SK-N-SH (cell line): ENCODE measurements at regions not wholly inside any gene's neighbourhood (a gene's known extent, or its start where the extent isn't known, plus 50 kb on each side); places are given as distances from the start of the nearest gene placed in this dataset.

Experiments
- CTCF ChIA-PET: fragments of 300-600, 350-600 bp; formaldehyde crosslinking; extraction: SDS; loops from one replicate; lab custom pipeline; 2021; lab: Yijun Ruan, JAX
- POLR2A ChIA-PET: fragments of 350-600 bp; sonication (Branson Sonifier 250); formaldehyde crosslinking; extraction: SDS; loops from one replicate; lab custom pipeline; 2020; ENCODE audit warnings: antibody characterized with exemption, inconsistent platforms; lab: Yijun Ruan, JAX
- DNase-seq: peaks from one replicate; pipeline ENCODE4 v3.0.0; 2012
- H2AFZ ChIP-seq: fragments of 200-600 bp; sonication (generic); 2 replicates; pipeline ENCODE4 v1.8.1; 2016; ENCODE audit warnings: antibody characterized with exemption, mild to moderate bottlenecking, low read depth
- H3F3A ChIP-seq: fragments of 200-600 bp; sonication (generic); replicated peaks from 2 replicates; pipeline ENCODE3; 2016; ENCODE audit warnings: antibody characterized with exemption, mild to moderate bottlenecking; ENCODE audit not compliant: insufficient read depth
- H3K27ac ChIP-seq, 2 experiments: fragments of 200-500 bp in 1 of 2; fragments of 200-600 bp in 1 of 2; sonication (Bioruptor generic) in 1 of 2; sonication (generic), shearing (Covaris generic) in 1 of 2; 2 replicates each; pipeline versions ENCODE4 v1.5.1 to v1.6.1; 2014 to 2016; ENCODE audit warnings: low read depth in 2 of 2, inconsistent platforms in 1 of 2, low read length in 1 of 2, mild to moderate bottlenecking in 1 of 2, mixed read lengths in 1 of 2
- H3K27me3 ChIP-seq: fragments of 200-600 bp; sonication (generic), shearing (Covaris generic); 2 replicates; pipeline ENCODE4 v1.6.1; 2016; ENCODE audit warnings: mixed run types; ENCODE audit not compliant: insufficient read depth
- H3K36me3 ChIP-seq, 2 experiments: fragments of 200-500 bp in 1 of 2; fragments of 200-600 bp in 1 of 2; sonication (Bioruptor generic) in 1 of 2; sonication (generic) in 1 of 2; replicated peaks in 1 of 2; 2 replicates each; pipeline versions ENCODE3 to v1.5.1; 2014 to 2016; ENCODE audit warnings: low read length in 1 of 2, mild to moderate bottlenecking in 1 of 2; ENCODE audit not compliant: insufficient read depth in 2 of 2, control insufficient read depth in 1 of 2
- H3K4me1 ChIP-seq, 2 experiments: fragments of 200-500 bp in 1 of 2; fragments of 200-600 bp in 1 of 2; sonication (Bioruptor generic) in 1 of 2; sonication (generic), shearing (Covaris generic) in 1 of 2; 2 replicates each; pipeline versions ENCODE4 v1.5.1 to v1.6.1; 2014 to 2016; ENCODE audit warnings: low read depth in 1 of 2, low read length in 1 of 2, mixed run types in 1 of 2; ENCODE audit not compliant: insufficient read depth in 2 of 2, control insufficient read depth in 1 of 2
- H3K4me2 ChIP-seq: fragments of 200-600 bp; sonication (generic), shearing (Covaris generic); 2 replicates; pipeline ENCODE4 v1.6.1; 2017; ENCODE audit warnings: mixed run types
- H3K4me3 ChIP-seq, 2 experiments: fragments of 200-500 bp in 1 of 2; fragments of 200-600 bp in 1 of 2; sonication (Bioruptor generic) in 1 of 2; sonication (generic), shearing (Covaris generic) in 1 of 2; 2 replicates each; pipeline versions ENCODE4 v1.5.1 to v1.8.1; 2014 to 2016; ENCODE audit warnings: low read depth in 2 of 2, inconsistent platforms in 1 of 2, low read length in 1 of 2, mild to moderate bottlenecking in 1 of 2, mixed read lengths in 1 of 2, moderate library complexity in 1 of 2
- H3K79me2 ChIP-seq: fragments of 200-600 bp; sonication (generic); 2 replicates; pipeline ENCODE4 v1.8.1; 2017; ENCODE audit warnings: mild to moderate bottlenecking; ENCODE audit not compliant: insufficient read depth
- H3K9ac ChIP-seq: fragments of 200-600 bp; sonication (generic); 2 replicates; pipeline ENCODE4 v1.6.1; 2017; ENCODE audit warnings: mixed run types
- H3K9me2 ChIP-seq: fragments of 200-600 bp; sonication (generic); 2 replicates; pipeline ENCODE4 v1.6.1; 2017; ENCODE audit warnings: mixed run types
- H3K9me3 ChIP-seq: fragments of 200-600 bp; sonication (generic); 2 replicates; pipeline ENCODE4 v1.6.1; 2017; ENCODE audit warnings: mixed run types, mild to moderate bottlenecking, moderate library complexity
- H4K20me1 ChIP-seq: fragments of 200-600 bp; sonication (generic); 2 replicates; pipeline ENCODE4 v1.6.1; 2017; ENCODE audit warnings: mild to moderate bottlenecking, mixed run types; ENCODE audit not compliant: insufficient read depth
- CHD2 ChIP-seq: fragments of 150-350 bp; IDR thresholded peaks from 2 replicates; pipeline ENCODE4 v1.6.1; 2018; ENCODE audit warnings: low read length; ENCODE audit not compliant: partially characterized antibody
- EP300 ChIP-seq, 2 experiments: IDR thresholded peaks; 2 replicates each; pipeline versions ENCODE4 v1.4.0 to v1.6.1; 2012; ENCODE audit warnings: borderline replicate concordance in 1 of 2, low read depth in 1 of 2, low read length in 1 of 2
- EZH2phosphoT487 ChIP-seq: fragments of 200-600 bp; sonication (generic); IDR thresholded peaks from 2 replicates; pipeline ENCODE4 v1.6.1; 2017; ENCODE audit warnings: low read depth, mixed run types, mild to moderate bottlenecking, antibody characterized with exemption, moderate library complexity, borderline replicate concordance
- FOXJ3 ChIP-seq: sonication (generic); formaldehyde crosslinking; IDR thresholded peaks from 2 replicates; pipeline ENCODE4 v1.5.1; 2020; ENCODE audit warnings: mild to moderate bottlenecking, missing genetic modification reagents
- GABPA ChIP-seq: IDR thresholded peaks from 2 replicates; pipeline ENCODE4 v1.4.0; 2012; ENCODE audit warnings: low read depth, mild to moderate bottlenecking
- GATA2 ChIP-seq: sonication (generic); formaldehyde crosslinking; IDR thresholded peaks from 2 replicates; pipeline ENCODE4 v1.5.0; 2020; ENCODE audit warnings: mild to moderate bottlenecking, missing genetic modification reagents
- JUND ChIP-seq: IDR thresholded peaks from 2 replicates; pipeline ENCODE4 v1.4.0; 2012
- MEF2A ChIP-seq: IDR thresholded peaks from 2 replicates; pipeline ENCODE4 v1.4.0; 2012; ENCODE audit warnings: low read depth, borderline replicate concordance
- POLR2AphosphoS5 ChIP-seq: IDR thresholded peaks from 2 replicates; pipeline ENCODE4 v1.6.1; 2012; ENCODE audit warnings: low read depth, low read length
- SIN3A ChIP-seq: IDR thresholded peaks from 2 replicates; pipeline ENCODE4 v1.6.1; 2012; ENCODE audit warnings: low read depth, mild to moderate bottlenecking, low read length, moderate library complexity, borderline replicate concordance
- SMC3 ChIP-seq: IDR thresholded peaks from 2 replicates; pipeline ENCODE4 v1.6.1; 2012; ENCODE audit warnings: low read depth, low read length, improper control_type of control experiment
- TEAD4 ChIP-seq: IDR thresholded peaks from 2 replicates; pipeline ENCODE4 v1.4.0; 2012; ENCODE audit warnings: mild to moderate bottlenecking, borderline replicate concordance; ENCODE audit not compliant: insufficient read depth
- whole genome bisulfite sequencing: methylation state at CpG from one replicate; pipeline ENCODE4 v1.1.6; 2017; ENCODE audit warnings: low lambda C conversion rate; 5-methylcytosine and 5-hydroxymethylcytosine counted together
- TF ChIP-seq, protein P1 (sequence below): IDR thresholded peaks from 2 replicates; pipeline ENCODE4 v1.4.0; 2012; ENCODE audit warnings: low read depth
- TF ChIP-seq, protein P2 (sequence below): IDR thresholded peaks from 2 replicates; pipeline ENCODE4 v1.4.0; 2012; ENCODE audit warnings: low read depth, borderline replicate concordance
- TF ChIP-seq, protein P3 (sequence below): IDR thresholded peaks from 2 replicates; pipeline ENCODE4; 2012
- TF ChIP-seq, protein P4 (sequence below): fragments of 150-350 bp; IDR thresholded peaks from 2 replicates; pipeline ENCODE4 v1.6.1; 2016; ENCODE audit warnings: mild to moderate bottlenecking, low read depth, low read length
- TF ChIP-seq, protein P5 (sequence below): fragments of 200-600 bp; sonication (generic); IDR thresholded peaks from 2 replicates; pipeline ENCODE4 v1.6.1; 2017; ENCODE audit warnings: antibody characterized with exemption, mild to moderate bottlenecking, moderate library complexity

DNA sequence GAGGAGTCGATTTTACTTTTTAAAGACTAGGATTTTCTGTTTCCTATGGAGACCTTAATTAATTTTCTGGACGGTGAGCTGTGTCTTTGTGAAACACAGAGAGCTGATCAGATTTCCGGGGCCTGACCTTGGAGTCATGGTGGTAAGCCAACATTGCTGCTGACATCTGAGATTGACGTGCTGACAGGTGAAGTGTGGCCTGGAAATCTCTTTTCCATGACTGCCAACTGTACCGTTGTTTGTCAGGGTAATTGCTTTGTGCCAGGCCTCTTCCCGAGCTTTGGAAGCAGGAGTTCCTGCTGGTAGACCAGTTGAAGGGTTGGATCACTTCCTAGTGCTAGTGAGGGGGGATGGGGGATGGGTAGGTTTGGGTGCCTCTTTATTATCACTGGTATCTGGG lies 71.2 kb downstream of the ADRA2A start:
- CTCF ChIA-PET = no interaction called here
- WGBS = 6% methylated on average over 6 of the region's 6 CpGs

DNA sequence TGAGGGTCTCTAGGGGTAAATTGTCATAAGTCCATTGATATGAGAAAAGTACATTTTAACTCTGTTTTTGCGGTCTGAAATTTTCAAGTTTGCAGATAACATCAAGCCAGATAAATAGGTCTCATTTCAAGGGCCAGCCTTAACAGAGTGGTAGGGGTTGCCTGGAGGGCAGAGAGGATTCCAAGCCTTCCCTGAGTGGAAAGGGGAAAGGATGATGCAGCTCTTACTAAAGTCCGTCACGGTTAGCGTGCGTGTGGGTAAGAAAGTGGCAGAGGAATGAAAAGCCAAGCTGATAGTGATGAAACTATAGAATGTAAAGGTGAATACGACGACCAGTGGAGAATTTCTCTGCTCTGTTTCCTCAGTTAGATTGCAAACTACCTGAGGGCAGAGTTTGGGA lies 71.6 kb downstream of the ADRA2A start:
- ChIA-PET POLR2A (no interaction called here), CTCF (no interaction called here)
- no peak overlapping the region for H3K4me2 ChIP-seq
- no peak for DNase-seq
- H3F3A ChIP-seq = no peaks in the 10 kb centered on the region
- no peaks in the 10 kb centered on the region for H3K9me3 ChIP-seq
- no peaks in the 10 kb centered on the region for H3K36me3 ChIP-seq
- 57% methylated on average over 7 of the region's 7 CpGs for WGBS
- H3K4me1 ChIP-seq = peaks cover 0 to 6% of the 10 kb centered on the region in 2 experiments; a peak in 1 of 4 replicates
- no peak overlapping the region for H3K9ac ChIP-seq
- no peak overlapping the region for H2AFZ ChIP-seq
- H3K4me3 ChIP-seq = no peak overlapping the region
- no peaks in the 10 kb centered on the region for H4K20me1 ChIP-seq
- no peaks in the 10 kb centered on the region for H3K9me2 ChIP-seq
- H3K27me3 ChIP-seq = no peaks in the 10 kb centered on the region
- H3K79me2 ChIP-seq = no peaks in the 10 kb centered on the region
- no peak overlapping the region for H3K27ac ChIP-seq
- TF ChIP-seq GABPA = no peak
- no peak for TF ChIP-seq CHD2
- TF ChIP-seq, protein P1, sequence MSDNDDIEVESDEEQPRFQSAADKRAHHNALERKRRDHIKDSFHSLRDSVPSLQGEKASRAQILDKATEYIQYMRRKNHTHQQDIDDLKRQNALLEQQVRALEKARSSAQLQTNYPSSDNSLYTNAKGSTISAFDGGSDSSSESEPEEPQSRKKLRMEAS = no peak
- no peak for TF ChIP-seq MEF2A
- TF ChIP-seq, protein P2, sequence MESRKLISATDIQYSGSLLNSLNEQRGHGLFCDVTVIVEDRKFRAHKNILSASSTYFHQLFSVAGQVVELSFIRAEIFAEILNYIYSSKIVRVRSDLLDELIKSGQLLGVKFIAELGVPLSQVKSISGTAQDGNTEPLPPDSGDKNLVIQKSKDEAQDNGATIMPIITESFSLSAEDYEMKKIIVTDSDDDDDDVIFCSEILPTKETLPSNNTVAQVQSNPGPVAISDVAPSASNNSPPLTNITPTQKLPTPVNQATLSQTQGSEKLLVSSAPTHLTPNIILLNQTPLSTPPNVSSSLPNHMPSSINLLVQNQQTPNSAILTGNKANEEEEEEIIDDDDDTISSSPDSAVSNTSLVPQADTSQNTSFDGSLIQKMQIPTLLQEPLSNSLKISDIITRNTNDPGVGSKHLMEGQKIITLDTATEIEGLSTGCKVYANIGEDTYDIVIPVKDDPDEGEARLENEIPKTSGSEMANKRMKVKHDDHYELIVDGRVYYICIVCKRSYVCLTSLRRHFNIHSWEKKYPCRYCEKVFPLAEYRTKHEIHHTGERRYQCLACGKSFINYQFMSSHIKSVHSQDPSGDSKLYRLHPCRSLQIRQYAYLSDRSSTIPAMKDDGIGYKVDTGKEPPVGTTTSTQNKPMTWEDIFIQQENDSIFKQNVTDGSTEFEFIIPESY = no peak
- no peak for TF ChIP-seq GATA2 (CRISPR knock-in tag)
- TF ChIP-seq FOXJ3 (CRISPR knock-in tag) = no peak
- TF ChIP-seq EP300 (IDR thresholded peaks at IDR 0.05; ENCODE audit: borderline replicate concordance in 1 of 2, low read depth in 1 of 2, low read length in 1 of 2) = no peak
- TF ChIP-seq POLR2AphosphoS5 = no peak
- no peak for TF ChIP-seq EZH2phosphoT487
- TF ChIP-seq, protein P3, sequence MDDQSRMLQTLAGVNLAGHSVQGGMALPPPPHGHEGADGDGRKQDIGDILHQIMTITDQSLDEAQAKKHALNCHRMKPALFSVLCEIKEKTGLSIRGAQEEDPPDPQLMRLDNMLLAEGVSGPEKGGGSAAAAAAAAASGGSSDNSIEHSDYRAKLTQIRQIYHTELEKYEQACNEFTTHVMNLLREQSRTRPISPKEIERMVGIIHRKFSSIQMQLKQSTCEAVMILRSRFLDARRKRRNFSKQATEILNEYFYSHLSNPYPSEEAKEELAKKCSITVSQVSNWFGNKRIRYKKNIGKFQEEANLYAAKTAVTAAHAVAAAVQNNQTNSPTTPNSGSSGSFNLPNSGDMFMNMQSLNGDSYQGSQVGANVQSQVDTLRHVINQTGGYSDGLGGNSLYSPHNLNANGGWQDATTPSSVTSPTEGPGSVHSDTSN = no peak

More for the DNA sequence above, 71.2 kb downstream of the ADRA2A start:
- H3K36me3 ChIP-seq = no peaks in the 10 kb centered on the region
- TF ChIP-seq SMC3 (no peak), EP300 (IDR thresholded peaks at IDR 0.05; ENCODE audit: borderline replicate concordance in 1 of 2, low read depth in 1 of 2, low read length in 1 of 2) (no peak), MEF2A (no peak), GABPA (no peak), SIN3A (no peak), JUND (no peak), TEAD4 (no peak)
- TF ChIP-seq, protein P2 = no peak
- TF ChIP-seq, protein P4, sequence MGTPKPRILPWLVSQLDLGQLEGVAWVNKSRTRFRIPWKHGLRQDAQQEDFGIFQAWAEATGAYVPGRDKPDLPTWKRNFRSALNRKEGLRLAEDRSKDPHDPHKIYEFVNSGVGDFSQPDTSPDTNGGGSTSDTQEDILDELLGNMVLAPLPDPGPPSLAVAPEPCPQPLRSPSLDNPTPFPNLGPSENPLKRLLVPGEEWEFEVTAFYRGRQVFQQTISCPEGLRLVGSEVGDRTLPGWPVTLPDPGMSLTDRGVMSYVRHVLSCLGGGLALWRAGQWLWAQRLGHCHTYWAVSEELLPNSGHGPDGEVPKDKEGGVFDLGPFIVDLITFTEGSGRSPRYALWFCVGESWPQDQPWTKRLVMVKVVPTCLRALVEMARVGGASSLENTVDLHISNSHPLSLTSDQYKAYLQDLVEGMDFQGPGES = no peak
- TF ChIP-seq, protein P5, sequence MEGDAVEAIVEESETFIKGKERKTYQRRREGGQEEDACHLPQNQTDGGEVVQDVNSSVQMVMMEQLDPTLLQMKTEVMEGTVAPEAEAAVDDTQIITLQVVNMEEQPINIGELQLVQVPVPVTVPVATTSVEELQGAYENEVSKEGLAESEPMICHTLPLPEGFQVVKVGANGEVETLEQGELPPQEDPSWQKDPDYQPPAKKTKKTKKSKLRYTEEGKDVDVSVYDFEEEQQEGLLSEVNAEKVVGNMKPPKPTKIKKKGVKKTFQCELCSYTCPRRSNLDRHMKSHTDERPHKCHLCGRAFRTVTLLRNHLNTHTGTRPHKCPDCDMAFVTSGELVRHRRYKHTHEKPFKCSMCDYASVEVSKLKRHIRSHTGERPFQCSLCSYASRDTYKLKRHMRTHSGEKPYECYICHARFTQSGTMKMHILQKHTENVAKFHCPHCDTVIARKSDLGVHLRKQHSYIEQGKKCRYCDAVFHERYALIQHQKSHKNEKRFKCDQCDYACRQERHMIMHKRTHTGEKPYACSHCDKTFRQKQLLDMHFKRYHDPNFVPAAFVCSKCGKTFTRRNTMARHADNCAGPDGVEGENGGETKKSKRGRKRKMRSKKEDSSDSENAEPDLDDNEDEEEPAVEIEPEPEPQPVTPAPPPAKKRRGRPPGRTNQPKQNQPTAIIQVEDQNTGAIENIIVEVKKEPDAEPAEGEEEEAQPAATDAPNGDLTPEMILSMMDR = no peak
- H3K9ac ChIP-seq = no peak overlapping the region
- peaks cover 0 to 6% of the 10 kb centered on the region in 2 experiments; a peak in 1 of 4 replicates for H3K4me1 ChIP-seq
- H3K27ac ChIP-seq = no peak overlapping the region
- H3K27me3 ChIP-seq = no peaks in the 10 kb centered on the region
- no peaks in the 10 kb centered on the region for H3K79me2 ChIP-seq
- H3K4me3 ChIP-seq = no peak overlapping the region
- H3F3A ChIP-seq = no peaks in the 10 kb centered on the region
- POLR2A ChIA-PET = no interaction called here
- no peak overlapping the region for H2AFZ ChIP-seq
- no peaks in the 10 kb centered on the region for H3K9me3 ChIP-seq
- no peaks in the 10 kb centered on the region for H4K20me1 ChIP-seq
- no peak for DNase-seq
- no peak overlapping the region for H3K4me2 ChIP-seq
- H3K9me2 ChIP-seq = no peaks in the 10 kb centered on the region
